Kidney glomerular epithelial cell (primary cell): ENCODE measurements at regions not wholly inside any gene's neighbourhood (a gene's known extent, or its start where the extent isn't known, plus 50 kb on each side); places are given as distances from the start of the nearest gene placed in this dataset.

ENCODE experiments used
- DNase-seq: peaks from one replicate; lab custom pipeline; 2025; lab: John Stamatoyannopoulos, UW

GRCh38 chr12:45587877-45588533 lies 141.5 kb upstream of the ARID2 start:
- DNase-seq, result no peak

GRCh38 chr12:45590646-45591045 lies 138.9 kb upstream of the ARID2 start:
- DNase-seq, result no peak

GRCh38 chr12:45591635-45592034 lies 137.9 kb upstream of the ARID2 start:
- no peak for DNase-seq

- DNase-seq, result no peak
Measured at GRCh38 chr12:45596366-45596765, 133.1 kb upstream of the ARID2 start.

- no peak for DNase-seq
Measured at GRCh38 chr12:45598336-45598735, 131.2 kb upstream of the ARID2 start.

GRCh38 chr12:45598761-45599160 lies 130.7 kb upstream of the ARID2 start:
- DNase-seq, result no peak

GRCh38 chr12:45599196-45599595 lies 130.3 kb upstream of the ARID2 start:
- DNase-seq, result no peak

- DNase-seq, result no peak
Measured at GRCh38 chr12:45601390-45601789, 128.1 kb upstream of the ARID2 start.

GRCh38 chr12:45601888-45602287 lies 127.6 kb upstream of the ARID2 start:
- no peak for DNase-seq

GRCh38 chr12:45605624-45606023 lies 123.9 kb upstream of the ARID2 start:
- DNase-seq, result no peak

GRCh38 chr12:45611061-45611460 lies 118.4 kb upstream of the ARID2 start:
- no peak for DNase-seq

GRCh38 chr12:45611495-45611894 lies 118.0 kb upstream of the ARID2 start:
- DNase-seq, result no peak

GRCh38 chr12:45612044-45612794 lies 117.3 kb upstream of the ARID2 start:
- no peak for DNase-seq

- DNase-seq, result no peak
Measured at GRCh38 chr12:45613296-45613695, 116.2 kb upstream of the ARID2 start.

GRCh38 chr12:45613855-45614254 lies 115.7 kb upstream of the ARID2 start:
- no peak for DNase-seq

GRCh38 chr12:45615268-45615667 lies 114.2 kb upstream of the ARID2 start:
- peak; percentile 72 for DNase-seq

GRCh38 chr12:45619736-45620135 lies 109.8 kb upstream of the ARID2 start:
- no peak for DNase-seq

- DNase-seq, result no peak
Measured at GRCh38 chr12:45621703-45622102, 107.8 kb upstream of the ARID2 start.

GRCh38 chr12:45622210-45622937 lies 107.1 kb upstream of the ARID2 start:
- DNase-seq, result no peak

GRCh38 chr12:45623221-45623620 lies 106.3 kb upstream of the ARID2 start:
- no peak for DNase-seq

GRCh38 chr12:45623940-45624339 lies 105.6 kb upstream of the ARID2 start:
- DNase-seq, result no peak

GRCh38 chr12:45626965-45627364 lies 102.5 kb upstream of the ARID2 start:
- no peak for DNase-seq
